K562 (cell line): ENCODE measurements at regions not wholly inside any gene's neighbourhood (a gene's known extent, or its start where the extent isn't known, plus 50 kb on each side); places are given as distances from the start of the nearest gene placed in this dataset.

ENCODE experiments used
- COPS2 ChIP-seq: fragments of 450-650 bp; conservative IDR thresholded peaks from 2 replicates; pipeline ENCODE4 v1.6.1; 2016; ENCODE audit warnings: mild to moderate bottlenecking, moderate library complexity
- CREB3L1 ChIP-seq: fragments of 450-650 bp; IDR thresholded peaks from 2 replicates; pipeline ENCODE4 v1.6.1; 2014; ENCODE audit warnings: low read depth, mild to moderate bottlenecking, moderate library complexity, borderline replicate concordance
- E4F1 ChIP-seq: fragments of 250-450 bp; sonication (Bioruptor Pico); IDR thresholded peaks from 2 replicates; pipeline ENCODE4 v1.5.0; 2021; ENCODE audit warnings: mild to moderate bottlenecking, borderline replicate concordance
- ILF3 ChIP-seq: fragments of 450-650 bp; IDR thresholded peaks from 2 replicates; pipeline ENCODE4 v1.6.1; 2018; ENCODE audit warnings: antibody characterized with exemption, mild to moderate bottlenecking, moderate library complexity, borderline replicate concordance
- KAT8 ChIP-seq: fragments of 450-650 bp; IDR thresholded peaks from 2 replicates; pipeline ENCODE4 v1.6.1; 2016; ENCODE audit warnings: low read depth, mild to moderate bottlenecking
- KDM1A ChIP-seq, 2 experiments: fragments of 450-650 bp; IDR thresholded peaks; 2 replicates each; pipeline ENCODE4 v1.6.1; 2016; ENCODE audit warnings: mild to moderate bottlenecking in 2 of 2
- L3MBTL2 ChIP-seq: fragments of 450-650 bp; IDR thresholded peaks from 2 replicates; pipeline ENCODE4 v1.6.1; 2016; ENCODE audit warnings: mild to moderate bottlenecking, moderate library complexity
- MAFK ChIP-seq: IDR thresholded peaks from 2 replicates; pipeline ENCODE4 v1.6.1; 2011; ENCODE audit warnings: low read length, improper control_type of control experiment
- MED1 ChIP-seq: sonication (generic); formaldehyde crosslinking; IDR thresholded peaks from 2 replicates; pipeline ENCODE4 v1.8.1; 2023; ENCODE audit warnings: missing genetic modification reagents, borderline replicate concordance
- MEF2A ChIP-seq: IDR thresholded peaks from 2 replicates; pipeline ENCODE4 v1.6.1; 2011; ENCODE audit warnings: low read depth, mild to moderate bottlenecking, low read length, moderate library complexity; ENCODE audit not compliant: control insufficient read depth
- POLR2AphosphoS5 ChIP-seq: IDR thresholded peaks from 2 replicates; pipeline ENCODE4 v1.6.1; 2011; ENCODE audit warnings: mild to moderate bottlenecking, low read depth, low read length, moderate library complexity; ENCODE audit not compliant: control insufficient read depth, insufficient read depth
- SETDB1 ChIP-seq: IDR thresholded peaks from one replicate; pipeline ENCODE4 v1.6.1; 2012; ENCODE audit warnings: low read length, control low read depth, inconsistent platforms
- SMARCC2 ChIP-seq: fragments of 450-650 bp; IDR thresholded peaks from 2 replicates; pipeline ENCODE4 v1.6.1; 2017; ENCODE audit warnings: antibody characterized with exemption, moderate library complexity, mild to moderate bottlenecking, low read depth
- SP1 ChIP-seq: sonication (generic); formaldehyde crosslinking; IDR thresholded peaks from 2 replicates; pipeline ENCODE4 v1.8.1; 2022; ENCODE audit warnings: mild to moderate bottlenecking, missing genetic modification reagents
- TCFL5 ChIP-seq: fragments of 250-450 bp; sonication (Bioruptor Pico); conservative IDR thresholded peaks from 2 replicates; pipeline ENCODE4 v1.6.1; 2021; ENCODE audit warnings: mild to moderate bottlenecking, moderate library complexity, matching md5 sums
- TEAD1 ChIP-seq, 2 experiments: fragments of 450-650 bp in 1 of 2; sonication (generic) in 1 of 2; formaldehyde crosslinking; IDR thresholded peaks; 2 replicates each; pipeline versions ENCODE4 v1.4.0 to v1.8.0; 2020 to 2022; ENCODE audit warnings: mild to moderate bottlenecking in 2 of 2, missing genetic modification reagents in 1 of 2
- THAP7 ChIP-seq: fragments of 250-450 bp; sonication (Bioruptor Pico); IDR thresholded peaks from 2 replicates; pipeline ENCODE4 v1.5.0; 2021
- ZNF12 ChIP-seq: sonication (generic); formaldehyde crosslinking; IDR thresholded peaks from 2 replicates; pipeline ENCODE4 v1.4.0; 2020; ENCODE audit warnings: mild to moderate bottlenecking, missing genetic modification reagents
- ZNF133 ChIP-seq: fragments of 250-450 bp; sonication (Bioruptor Pico); IDR thresholded peaks from 2 replicates; pipeline ENCODE4 v1.4.0; 2020; ENCODE audit warnings: mild to moderate bottlenecking
- ZNF143 ChIP-seq: sonication (generic); formaldehyde crosslinking; IDR thresholded peaks from 2 replicates; pipeline ENCODE4 v1.9.0; 2022; ENCODE audit warnings: mild to moderate bottlenecking, missing genetic modification reagents
- ZNF197 ChIP-seq: fragments of 200-800 bp; sonication (Bioruptor generic); IDR thresholded peaks from 2 replicates; pipeline ENCODE4 v1.6.1; 2016; ENCODE audit warnings: low read depth, missing genetic modification characterization, missing compliant biosample characterization
- ZNF3 ChIP-seq: fragments of 250-450 bp; sonication (Bioruptor Pico); IDR thresholded peaks from 2 replicates; pipeline ENCODE4 v1.5.0; 2021; ENCODE audit warnings: mild to moderate bottlenecking, moderate library complexity
- ZNF311 ChIP-seq: fragments of 250-450 bp; sonication (Bioruptor Pico); IDR thresholded peaks from 2 replicates; pipeline ENCODE4 v1.4.0; 2020; ENCODE audit warnings: mild to moderate bottlenecking, moderate library complexity
- ZNF324 ChIP-seq: fragments of 250-450 bp; sonication (Bioruptor Pico); IDR thresholded peaks from 2 replicates; pipeline ENCODE4 v1.4.0; 2020; ENCODE audit warnings: mild to moderate bottlenecking
- ZNF347 ChIP-seq: fragments of 450-650 bp; formaldehyde crosslinking; IDR thresholded peaks from 2 replicates; pipeline ENCODE4 v1.4.0; 2020; ENCODE audit warnings: low read depth, mild to moderate bottlenecking, moderate library complexity
- ZNF507 ChIP-seq: conservative IDR thresholded peaks from 2 replicates; pipeline ENCODE4 v1.6.1; 2017; ENCODE audit warnings: missing genetic modification characterization, missing compliant biosample characterization
- ZNF584 ChIP-seq: fragments of 200-800 bp; sonication (Bioruptor generic); IDR thresholded peaks from 2 replicates; pipeline ENCODE4 v1.6.1; 2016; ENCODE audit warnings: low read depth, mild to moderate bottlenecking, missing genetic modification characterization, missing compliant biosample characterization
- TF ChIP-seq, protein P1 (sequence below): fragments of 250-450 bp; sonication (Bioruptor Pico); IDR thresholded peaks from 2 replicates; pipeline ENCODE4 v1.8.0; 2022; ENCODE audit warnings: moderate library complexity, mild to moderate bottlenecking, inconsistent platforms

GRCh38 chr4:138671606-138672084 lies 343.9 kb upstream of the NOCT start (continued):
- no peak for TF ChIP-seq E4F1 (CRISPR knock-in tag)
- TF ChIP-seq L3MBTL2: no peak
- no peak for TF ChIP-seq MED1 (CRISPR knock-in tag)
- no peak for TF ChIP-seq TEAD1 (CRISPR knock-in tag; IDR thresholded peaks at IDR 0.05)
- TF ChIP-seq ZNF584 (CRISPR knock-in tag): no peak
- no peak for TF ChIP-seq ZNF3 (CRISPR knock-in tag)
- no peak for TF ChIP-seq ZNF347 (CRISPR knock-in tag)
- TF ChIP-seq SMARCC2: peak; percentile 90
- TF ChIP-seq POLR2AphosphoS5: peak; percentile 86
- TF ChIP-seq SETDB1: no peak
- TF ChIP-seq ZNF311 (CRISPR knock-in tag): no peak
- TF ChIP-seq, protein P1, sequence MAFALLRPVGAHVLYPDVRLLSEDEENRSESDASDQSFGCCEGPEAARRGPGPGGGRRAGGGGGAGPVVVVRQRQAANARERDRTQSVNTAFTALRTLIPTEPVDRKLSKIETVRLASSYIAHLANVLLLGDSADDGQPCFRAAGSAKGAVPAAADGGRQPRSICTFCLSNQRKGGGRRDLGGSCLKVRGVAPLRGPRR (CRISPR knock-in tag): no peak
- TF ChIP-seq COPS2: no peak
- no peak for TF ChIP-seq ILF3
- TF ChIP-seq ZNF143 (CRISPR knock-in tag): no peak
- TF ChIP-seq KAT8: no peak
- no peak for TF ChIP-seq MEF2A
- TF ChIP-seq THAP7 (CRISPR knock-in tag): no peak
- no peak for TF ChIP-seq TCFL5 (CRISPR knock-in tag)
- TF ChIP-seq ZNF12 (CRISPR knock-in tag): no peak
- TF ChIP-seq KDM1A (IDR thresholded peaks at IDR 0.05): peak; percentile 89 to 94
- TF ChIP-seq ZNF197 (CRISPR knock-in tag): no peak
- no peak for TF ChIP-seq SP1
- TF ChIP-seq MAFK: no peak
- no peak for TF ChIP-seq ZNF133 (CRISPR knock-in tag)
- TF ChIP-seq CREB3L1: no peak
- TF ChIP-seq ZNF507 (tag): no peak
- no peak for TF ChIP-seq ZNF324 (CRISPR knock-in tag)
